B cell (primary cell): ENCODE measurements at regions not wholly inside any gene's neighbourhood (a gene's known extent, or its start where the extent isn't known, plus 50 kb on each side); places are given as distances from the start of the nearest gene placed in this dataset.
A peak's percentile ranks its signal among the peaks of the same experiment; 100 is the strongest.

ENCODE experiments used
- ATAC-seq: fragments of 200-7000 bp; cut with Tn5 transposase; one replicate; pipeline ENCODE4 v1.10.0; 2021; ENCODE audit warnings: low read depth, mild to moderate bottlenecking, moderate number of reproducible peaks, moderate library complexity
- CTCF ChIA-PET: fragments of 350-600 bp; sonication (Branson Sonifier 250); formaldehyde crosslinking; loops from one replicate; lab custom pipeline; 2021; ENCODE audit warnings: antibody characterized with exemption, inconsistent platforms; lab: Charles Lee
- POLR2A ChIA-PET: fragments of 350-600 bp; sonication (Branson Sonifier 250); formaldehyde crosslinking; loops from one replicate; lab custom pipeline; 2021; ENCODE audit warnings: antibody characterized with exemption; lab: Charles Lee
- DNase-seq: peaks from one replicate; pipeline ENCODE4 v3.0.0; 2013
- H2AFZ ChIP-seq: 2 replicates; pipeline ENCODE4 v1.6.1; 2012; ENCODE audit warnings: mild to moderate bottlenecking, low read depth, low read length; ENCODE audit not compliant: insufficient read depth, poor library complexity, severe bottlenecking
- H3K27ac ChIP-seq, 2 donors: 1 replicate in 1 of 2; 2 replicates in 1 of 2; pipeline ENCODE4 v1.5.1; 2012 to 2013; ENCODE audit warnings: low read length in 2 of 2, mild to moderate bottlenecking in 2 of 2, moderate library complexity in 1 of 2
- H3K27me3 ChIP-seq, 4 experiments: fragments of 200-600 bp in 1 of 4; sonication (generic) in 1 of 4; replicated peaks in 1 of 4; 1 replicate in 2 of 4; 2 replicates in 2 of 4; pipeline versions ENCODE4 v1.6.1 to v1.7.0; 2013 to 2016; ENCODE audit warnings: low read length in 3 of 4, mild to moderate bottlenecking in 2 of 4, mixed read lengths in 1 of 4, moderate library complexity in 1 of 4; ENCODE audit not compliant: insufficient read depth in 4 of 4, control insufficient read depth in 3 of 4; ENCODE audit errors: control extremely low read depth in 1 of 4
- H3K36me3 ChIP-seq, 2 experiments: replicated peaks in 1 of 2; 1 replicate in 1 of 2; 2 replicates in 1 of 2; pipeline versions ENCODE4 v1.6.1 to v1.7.1; 2013; ENCODE audit warnings: low read length in 1 of 2; ENCODE audit not compliant: insufficient read depth in 2 of 2, control insufficient read depth in 1 of 2; ENCODE audit errors: control extremely low read depth in 1 of 2, extremely low read depth in 1 of 2
- H3K4me1 ChIP-seq, 2 donors: fragments of 200-600 bp in 1 of 2; sonication (generic) in 1 of 2; 1 replicate in 1 of 2; 2 replicates in 1 of 2; pipeline versions ENCODE4 v1.5.1 to v1.6.1; 2013 to 2017; ENCODE audit warnings: low read length in 2 of 2; ENCODE audit not compliant: control insufficient read depth in 2 of 2, insufficient read depth in 2 of 2
- H3K4me2 ChIP-seq: replicated peaks from 2 replicates; pipeline ENCODE3; 2012; ENCODE audit warnings: mild to moderate bottlenecking, low read depth, low read length; ENCODE audit not compliant: poor library complexity, severe bottlenecking
- H3K4me3 ChIP-seq, 5 experiments: fragments of 200-600 bp in 1 of 5; sonication (generic) in 1 of 5; 1 replicate in 3 of 5; 2 replicates in 2 of 5; pipeline versions ENCODE4 v1.5.1 to v1.7.0; 2011 to 2016; ENCODE audit warnings: low read length in 4 of 5, mild to moderate bottlenecking in 4 of 5, low read depth in 2 of 5, control low read depth in 1 of 5, moderate library complexity in 1 of 5; ENCODE audit not compliant: insufficient read depth in 1 of 5; ENCODE audit errors: control extremely low read depth in 1 of 5, extremely low read depth in 1 of 5
- H3K79me2 ChIP-seq: fragments of 200-600 bp; sonication (generic); one replicate; pipeline ENCODE4 v1.6.0; 2016; ENCODE audit warnings: low read length; ENCODE audit not compliant: control insufficient read depth, insufficient read depth
- H3K9ac ChIP-seq: fragments of 200-600 bp; sonication (generic); 2 replicates; pipeline ENCODE4 v1.6.1; 2017; ENCODE audit warnings: mild to moderate bottlenecking, low read length, moderate library complexity
- H3K9me3 ChIP-seq, 3 donors: one replicate each; pipeline versions ENCODE4 v1.6.1 to v1.7.1; 2013; ENCODE audit warnings: low read length in 2 of 3; ENCODE audit not compliant: control insufficient read depth in 2 of 3, insufficient read depth in 1 of 3; ENCODE audit errors: control extremely low read depth in 1 of 3
- H4K20me1 ChIP-seq: 2 replicates; pipeline ENCODE4 v1.6.0; 2012; ENCODE audit warnings: mild to moderate bottlenecking, low read length; ENCODE audit not compliant: insufficient read depth, control insufficient read depth, poor library complexity, severe bottlenecking
- H3K27ac Mint-ChIP-seq: one replicate; pipeline ENCODE4 v1.8.0; 2021; ENCODE audit warnings: mixed read lengths
- H3K27me3 Mint-ChIP-seq: one replicate; pipeline ENCODE4 v1.8.0; 2021; ENCODE audit warnings: mixed read lengths
- H3K4me1 Mint-ChIP-seq: one replicate; pipeline ENCODE4 v1.8.0; 2021; ENCODE audit warnings: mixed read lengths
- H3K4me3 Mint-ChIP-seq: one replicate; pipeline ENCODE4 v1.8.0; 2021; ENCODE audit warnings: mixed read lengths
- H3K9me3 Mint-ChIP-seq: one replicate; pipeline ENCODE4 v1.8.0; 2022; ENCODE audit warnings: mixed read lengths; ENCODE audit not compliant: insufficient read depth
- CTCF ChIP-seq: fragments of 200-600 bp; IDR thresholded peaks from one replicate; pipeline ENCODE4 v1.8.0; 2022; ENCODE audit warnings: antibody characterized with exemption, mild to moderate bottlenecking
- EZH2 ChIP-seq: IDR thresholded peaks from 2 replicates; pipeline ENCODE4 v1.6.1; 2012; ENCODE audit warnings: borderline replicate concordance, low read depth, mild to moderate bottlenecking, moderate library complexity, low read length; ENCODE audit not compliant: insufficient read depth, poor library complexity, severe bottlenecking
- WGBS: methylation state at CpG from one replicate; pipeline ENCODE4 v1.1.5; 2013; ENCODE audit warnings: missing lambda C conversion rate; ENCODE audit not compliant: insufficient coverage; 5-methylcytosine and 5-hydroxymethylcytosine counted together
- intact Hi-C: fragments of 100-400 bp; cut with micrococcal nuclease; formaldehyde crosslinking; loops from one replicate; pipeline ENCODE4 v1.10.0; 2022

- 17% methylated on average over 1 of the region's 2 CpGs for WGBS
- DNase-seq (no peak), ATAC-seq (no peak)
- no peak overlapping the region for H2AFZ ChIP-seq
- peaks cover 12 to 23% of the 10 kb centered on the region in 2 donors for H3K4me1 ChIP-seq
- ChIA-PET POLR2A (interaction anchor here (0.7 kb wide), 2 partner anchors 83 to 449 kb away, joined by 5 to 6 read pairs; no protein-coding TSS in a partner anchor), CTCF (interaction anchor here (1.4 kb wide), 1 partner anchor 21 kb away, joined by 4 read pairs; no protein-coding TSS in a partner anchor)
- Mint-ChIP-seq H3K9me3 (no peaks in the 10 kb centered on the region), H3K4me1 (peaks cover 32% of the 10 kb centered on the region), H3K4me3 (peak overlapping the region; percentile 7), H3K27me3 (no peaks in the 10 kb centered on the region), H3K27ac (no peak overlapping the region)
- H3K9ac ChIP-seq = no peak overlapping the region
- H3K27ac ChIP-seq = no peak overlapping the region
- H4K20me1 ChIP-seq = no peaks in the 10 kb centered on the region
- H3K4me2 ChIP-seq = peak overlapping the region; percentile 26
- H3K79me2 ChIP-seq = no peaks in the 10 kb centered on the region
- TF ChIP-seq EZH2 = no peak
- TF ChIP-seq CTCF = no peak
- intact Hi-C loops = loop anchor here (5.0 kb wide), 1 partner anchor 41 kb away; no protein-coding TSS in a partner anchor
- no peak overlapping the region for H3K4me3 ChIP-seq
- H3K27me3 ChIP-seq = no peaks in the 10 kb centered on the region
- no peaks in the 10 kb centered on the region for H3K9me3 ChIP-seq
- no peaks in the 10 kb centered on the region for H3K36me3 ChIP-seq
Measured at GRCh38 chr12:89992668-89993451, 284.2 kb upstream of the ATP2B1 start.
